ENCODE measurements at regions not wholly inside any gene's neighbourhood (a gene's known extent, or its start where the extent isn't known, plus 50 kb on each side); places are given as distances from the start of the nearest gene placed in this dataset.

GRCh38 chr2:128380061-128380889 is 61.6 kb upstream of the HS6ST1 start:
- DNase-seq (ENCODE audit: low read depth) = no peak

- no peak for DNase-seq (ENCODE audit: low read depth)
Measured at GRCh38 chr2:128380961-128381938, 62.6 kb upstream of the HS6ST1 start.

GRCh38 chr2:128384446-128384845 is 65.8 kb upstream of the HS6ST1 start:
- DNase-seq (ENCODE audit: low read depth) = no peak

GRCh38 chr2:128384956-128385355 is 66.3 kb upstream of the HS6ST1 start:
- no peak for DNase-seq (ENCODE audit: low read depth)

GRCh38 chr2:128385365-128385764 is 66.7 kb upstream of the HS6ST1 start:
- DNase-seq (ENCODE audit: low read depth) = no peak

GRCh38 chr2:128386066-128386465 is 67.4 kb upstream of the HS6ST1 start:
- DNase-seq (ENCODE audit: low read depth) = no peak

GRCh38 chr2:128388499-128388941 is 69.9 kb upstream of the HS6ST1 start:
- DNase-seq (ENCODE audit: low read depth) = no peak

GRCh38 chr2:128389388-128390086 is 70.9 kb upstream of the HS6ST1 start:
- DNase-seq (ENCODE audit: low read depth) = no peak

- DNase-seq (ENCODE audit: low read depth) = no peak
Measured at GRCh38 chr2:128390256-128390990, 71.8 kb upstream of the HS6ST1 start.

- DNase-seq (ENCODE audit: low read depth) = no peak
Measured at GRCh38 chr2:128390991-128391630, 72.4 kb upstream of the HS6ST1 start.

- no peak for DNase-seq (ENCODE audit: low read depth)
Measured at GRCh38 chr2:128391679-128392078, 73.0 kb upstream of the HS6ST1 start.

GRCh38 chr2:128392207-128392606 is 73.5 kb upstream of the HS6ST1 start:
- no peak for DNase-seq (ENCODE audit: low read depth)

GRCh38 chr2:128394007-128394730 is 75.5 kb upstream of the HS6ST1 start:
- no peak for DNase-seq (ENCODE audit: low read depth)

GRCh38 chr2:128395196-128395595 is 76.5 kb upstream of the HS6ST1 start:
- DNase-seq (ENCODE audit: low read depth) = no peak

- no peak for DNase-seq (ENCODE audit: low read depth)
Measured at GRCh38 chr2:128395640-128396499, 77.2 kb upstream of the HS6ST1 start.

- no peak for DNase-seq (ENCODE audit: low read depth)
Measured at GRCh38 chr2:128396500-128396891, 77.8 kb upstream of the HS6ST1 start.

GRCh38 chr2:128396946-128397345 is 78.3 kb upstream of the HS6ST1 start:
- no peak for DNase-seq (ENCODE audit: low read depth)

GRCh38 chr2:128399256-128399655 is 80.6 kb upstream of the HS6ST1 start:
- DNase-seq (ENCODE audit: low read depth) = no peak

- no peak for DNase-seq (ENCODE audit: low read depth)
Measured at GRCh38 chr2:128399690-128400291, 81.1 kb upstream of the HS6ST1 start.

Data from stimulated activated CD8-positive, alpha-beta memory T cell treated with anti-CD3 and anti-CD28 coated beads, Interleukin-12 subunit alpha, Interleukin-12 subunit beta, amount 100 ng/mL, for 1 hour (primary cell).